22Rv1 (cell line): ENCODE measurements at regions not wholly inside any gene's neighbourhood (a gene's known extent, or its start where the extent isn't known, plus 50 kb on each side); places are given as distances from the start of the nearest gene placed in this dataset.

ENCODE experiments used
- ZFX ChIP-seq: fragments of 450-650 bp; IDR thresholded peaks from 2 replicates; pipeline ENCODE4 v1.6.1; 2017; ENCODE audit warnings: antibody characterized with exemption, borderline replicate concordance
- TF ChIP-seq, protein P1 (sequence below): fragments of 450-650 bp; IDR thresholded peaks from 2 replicates; pipeline ENCODE4 v1.5.1; 2017; ENCODE audit warnings: mild to moderate bottlenecking

DNA sequence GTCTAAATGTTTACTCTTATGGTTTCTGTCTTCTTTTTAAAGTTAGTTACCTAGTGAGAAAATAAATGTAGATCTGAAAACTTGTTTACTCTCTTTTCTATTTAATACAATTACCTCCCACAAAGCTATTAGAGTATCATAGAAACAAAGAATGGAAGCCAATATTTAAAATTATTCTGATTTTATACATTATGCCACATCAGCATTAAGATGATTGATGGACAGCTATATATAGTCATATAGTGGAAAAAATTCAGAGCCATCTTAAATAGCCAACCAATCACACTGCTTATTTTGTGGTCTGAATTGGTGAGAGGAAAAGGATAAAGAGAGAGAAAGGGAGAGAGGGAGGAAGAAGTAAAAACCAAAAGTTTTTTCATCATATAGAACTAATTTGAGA lies 1101.8 kb downstream of the PCDH19 start:
- TF ChIP-seq, protein P1, sequence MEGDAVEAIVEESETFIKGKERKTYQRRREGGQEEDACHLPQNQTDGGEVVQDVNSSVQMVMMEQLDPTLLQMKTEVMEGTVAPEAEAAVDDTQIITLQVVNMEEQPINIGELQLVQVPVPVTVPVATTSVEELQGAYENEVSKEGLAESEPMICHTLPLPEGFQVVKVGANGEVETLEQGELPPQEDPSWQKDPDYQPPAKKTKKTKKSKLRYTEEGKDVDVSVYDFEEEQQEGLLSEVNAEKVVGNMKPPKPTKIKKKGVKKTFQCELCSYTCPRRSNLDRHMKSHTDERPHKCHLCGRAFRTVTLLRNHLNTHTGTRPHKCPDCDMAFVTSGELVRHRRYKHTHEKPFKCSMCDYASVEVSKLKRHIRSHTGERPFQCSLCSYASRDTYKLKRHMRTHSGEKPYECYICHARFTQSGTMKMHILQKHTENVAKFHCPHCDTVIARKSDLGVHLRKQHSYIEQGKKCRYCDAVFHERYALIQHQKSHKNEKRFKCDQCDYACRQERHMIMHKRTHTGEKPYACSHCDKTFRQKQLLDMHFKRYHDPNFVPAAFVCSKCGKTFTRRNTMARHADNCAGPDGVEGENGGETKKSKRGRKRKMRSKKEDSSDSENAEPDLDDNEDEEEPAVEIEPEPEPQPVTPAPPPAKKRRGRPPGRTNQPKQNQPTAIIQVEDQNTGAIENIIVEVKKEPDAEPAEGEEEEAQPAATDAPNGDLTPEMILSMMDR: no peak
- no peak for TF ChIP-seq ZFX
